ENCODE measurements at regions not wholly inside any gene's neighbourhood (a gene's known extent, or its start where the extent isn't known, plus 50 kb on each side); places are given as distances from the start of the nearest gene placed in this dataset.
"Not testable (repeated sequence)": the region's sequence is repeated elsewhere in the genome, so short reads cannot be mapped to it uniquely, and the experiment has no call there.

DNA sequence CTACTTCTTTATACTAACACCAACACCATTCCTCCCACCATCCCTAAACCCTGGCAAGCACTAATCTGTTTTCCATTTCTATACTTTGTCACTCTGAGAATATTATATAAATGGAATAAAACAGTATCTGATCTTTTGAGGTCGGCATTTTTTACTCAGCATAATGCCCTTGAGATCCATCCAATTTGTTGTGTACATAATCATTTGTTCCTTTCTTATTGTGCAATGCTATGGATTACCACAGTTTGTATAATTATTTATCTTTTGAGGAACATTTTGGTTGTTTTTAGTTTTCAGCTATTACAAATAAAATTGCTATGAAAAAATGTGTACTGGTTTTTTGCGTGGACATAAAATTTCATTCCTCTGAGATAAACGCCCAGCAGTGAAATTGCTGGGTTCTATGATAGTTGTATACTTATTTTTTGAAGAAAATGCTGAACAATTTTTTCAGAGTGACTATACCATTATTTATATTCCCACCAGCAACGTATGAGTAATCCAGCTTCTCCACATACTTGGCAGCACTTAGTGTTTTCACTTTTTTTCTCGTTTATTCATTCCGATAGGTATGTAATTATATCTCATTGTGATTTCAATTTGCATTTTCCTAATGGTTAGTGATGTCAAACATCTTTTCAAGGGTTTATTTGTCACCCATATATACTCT is 154.3 kb upstream of the DCAF8L1 start:
- no peaks in the 10 kb centered on the region for H3K36me3 ChIP-seq (ENCODE audit: control insufficient read depth, insufficient read depth, low read length)
- no peak overlapping the region for H3K4me3 ChIP-seq (ENCODE audit: extremely low read depth, insufficient read depth, low read length, poor library complexity, severe bottlenecking)
- H3K9me3 ChIP-seq (ENCODE audit: control insufficient read depth, low read length): no peaks in the 10 kb centered on the region
- WGBS, 2 experiments (ENCODE audit: insufficient coverage in 2 of 2): no CpG with 5 or more reads among the region's 6 CpGs
- H3K4me1 ChIP-seq (ENCODE audit: control insufficient read depth, insufficient read depth, low read length, poor library complexity, severe bottlenecking): no peaks in the 10 kb centered on the region
- no peak overlapping the region for H3K27ac ChIP-seq (ENCODE audit: low read depth, low read length, severe bottlenecking)

GRCh38 chrX:28133763-28134162 is 152.5 kb upstream of the DCAF8L1 start:
- no peak overlapping the region for H3K27ac ChIP-seq (ENCODE audit: low read depth, low read length, severe bottlenecking)
- WGBS, 2 experiments (ENCODE audit: insufficient coverage in 2 of 2): 100% methylated on average over 1 of the region's 4 CpGs; no CpG with 5 or more reads in 1 of the 2 experiments
- H3K4me1 ChIP-seq (ENCODE audit: control insufficient read depth, insufficient read depth, low read length, poor library complexity, severe bottlenecking): no peaks in the 10 kb centered on the region
- H3K36me3 ChIP-seq (ENCODE audit: control insufficient read depth, insufficient read depth, low read length): no peaks in the 10 kb centered on the region
- H3K4me3 ChIP-seq (ENCODE audit: extremely low read depth, insufficient read depth, low read length, poor library complexity, severe bottlenecking): no peak overlapping the region
- no peaks in the 10 kb centered on the region for H3K9me3 ChIP-seq (ENCODE audit: control insufficient read depth, low read length)

DNA sequence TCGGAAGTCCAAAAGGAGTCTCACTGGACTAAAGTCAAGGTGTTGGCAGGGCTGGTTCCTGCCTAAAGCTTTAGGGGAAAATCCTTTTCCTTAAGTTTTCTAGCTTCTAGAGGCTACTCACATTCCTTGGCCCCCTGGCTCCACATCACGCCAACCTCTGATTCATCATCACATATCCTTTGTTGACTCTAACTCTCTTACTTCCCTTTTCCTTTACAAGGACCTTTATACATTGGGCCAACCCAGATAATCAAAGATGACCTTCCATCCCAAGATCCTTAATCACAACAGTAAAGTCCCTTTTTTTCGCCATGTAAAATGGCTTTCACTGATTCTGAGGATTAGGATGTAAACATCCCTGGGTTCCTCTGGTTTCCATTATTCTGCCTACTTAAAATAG is 146.4 kb upstream of the DCAF8L1 start:
- H3K4me1 ChIP-seq (ENCODE audit: control insufficient read depth, insufficient read depth, low read length, poor library complexity, severe bottlenecking): no peaks in the 10 kb centered on the region
- no peaks in the 10 kb centered on the region for H3K36me3 ChIP-seq (ENCODE audit: control insufficient read depth, insufficient read depth, low read length)
- H3K9me3 ChIP-seq (ENCODE audit: control insufficient read depth, low read length): no peaks in the 10 kb centered on the region
- no peak overlapping the region for H3K4me3 ChIP-seq (ENCODE audit: extremely low read depth, insufficient read depth, low read length, poor library complexity, severe bottlenecking)
- WGBS, 2 experiments (ENCODE audit: insufficient coverage in 2 of 2): 83% methylated on average over 1 of the region's 3 CpGs; no CpG with 5 or more reads in 1 of the 2 experiments
- no peak overlapping the region for H3K27ac ChIP-seq (ENCODE audit: low read depth, low read length, severe bottlenecking)

- H3K9me3 ChIP-seq (ENCODE audit: control insufficient read depth, low read length): no peaks in the 10 kb centered on the region
- H3K27ac ChIP-seq (ENCODE audit: low read depth, low read length, severe bottlenecking): no peak overlapping the region
- no peaks in the 10 kb centered on the region for H3K36me3 ChIP-seq (ENCODE audit: control insufficient read depth, insufficient read depth, low read length)
- H3K4me3 ChIP-seq (ENCODE audit: extremely low read depth, insufficient read depth, low read length, poor library complexity, severe bottlenecking): no peak overlapping the region
- H3K4me1 ChIP-seq (ENCODE audit: control insufficient read depth, insufficient read depth, low read length, poor library complexity, severe bottlenecking): no peaks in the 10 kb centered on the region
Measured at GRCh38 chrX:28126886-28127285, 145.6 kb upstream of the DCAF8L1 start.

- H3K27ac ChIP-seq (ENCODE audit: low read depth, low read length, severe bottlenecking): no peak overlapping the region
- no peaks in the 10 kb centered on the region for H3K9me3 ChIP-seq (ENCODE audit: control insufficient read depth, low read length)
- H3K4me1 ChIP-seq (ENCODE audit: control insufficient read depth, insufficient read depth, low read length, poor library complexity, severe bottlenecking): no peaks in the 10 kb centered on the region
- no peak overlapping the region for H3K4me3 ChIP-seq (ENCODE audit: extremely low read depth, insufficient read depth, low read length, poor library complexity, severe bottlenecking)
- no CpG with 5 or more reads among the region's 2 CpGs for WGBS, 2 experiments (ENCODE audit: insufficient coverage in 2 of 2)
- no peaks in the 10 kb centered on the region for H3K36me3 ChIP-seq (ENCODE audit: control insufficient read depth, insufficient read depth, low read length)
Measured at GRCh38 chrX:28124416-28124815, 143.2 kb upstream of the DCAF8L1 start.

GRCh38 chrX:28120580-28121245 is 139.5 kb upstream of the DCAF8L1 start:
- not testable (repeated sequence) for H3K4me1 ChIP-seq (ENCODE audit: control insufficient read depth, insufficient read depth, low read length, poor library complexity, severe bottlenecking); H3K27ac ChIP-seq (ENCODE audit: low read depth, low read length, severe bottlenecking); H3K36me3 ChIP-seq (ENCODE audit: control insufficient read depth, insufficient read depth, low read length); H3K4me3 ChIP-seq (ENCODE audit: extremely low read depth, insufficient read depth, low read length, poor library complexity, severe bottlenecking); H3K9me3 ChIP-seq (ENCODE audit: control insufficient read depth, low read length)
- 73% methylated on average over 5 of the region's 8 CpGs; no CpG with 5 or more reads in 1 of the 2 experiments for WGBS, 2 experiments (ENCODE audit: insufficient coverage in 2 of 2)

DNA sequence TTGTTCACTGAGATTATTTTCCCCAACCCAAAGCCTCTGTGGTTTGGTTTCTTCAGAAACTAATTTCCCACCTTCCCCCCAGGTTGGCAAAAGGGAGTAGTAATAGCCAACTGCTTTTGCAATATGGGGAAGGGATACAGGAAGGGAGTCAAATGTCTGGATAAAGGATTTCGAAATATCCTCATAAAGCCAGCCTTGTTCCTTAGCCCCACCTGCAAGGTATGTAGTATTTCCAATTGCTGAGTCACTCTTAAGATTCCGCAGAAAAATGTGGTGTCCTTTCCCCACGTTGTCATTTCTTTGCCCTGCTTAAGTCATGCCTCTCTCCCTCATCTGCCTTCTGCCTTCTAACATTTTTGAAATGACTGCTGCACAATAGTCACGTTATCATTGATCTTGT is 138.8 kb upstream of the DCAF8L1 start:
- Histone ChIP-seq H3K9me3 (ENCODE audit: control insufficient read depth, low read length) (no peaks in the 10 kb centered on the region), H3K4me3 (ENCODE audit: extremely low read depth, insufficient read depth, low read length, poor library complexity, severe bottlenecking) (no peak overlapping the region), H3K36me3 (ENCODE audit: control insufficient read depth, insufficient read depth, low read length) (no peaks in the 10 kb centered on the region), H3K27ac (ENCODE audit: low read depth, low read length, severe bottlenecking) (no peak overlapping the region), H3K4me1 (ENCODE audit: control insufficient read depth, insufficient read depth, low read length, poor library complexity, severe bottlenecking) (no peaks in the 10 kb centered on the region)
- 60 to 90% methylated on average over 2 of the region's 4 CpGs for WGBS, 2 experiments (ENCODE audit: insufficient coverage in 2 of 2)

DNA sequence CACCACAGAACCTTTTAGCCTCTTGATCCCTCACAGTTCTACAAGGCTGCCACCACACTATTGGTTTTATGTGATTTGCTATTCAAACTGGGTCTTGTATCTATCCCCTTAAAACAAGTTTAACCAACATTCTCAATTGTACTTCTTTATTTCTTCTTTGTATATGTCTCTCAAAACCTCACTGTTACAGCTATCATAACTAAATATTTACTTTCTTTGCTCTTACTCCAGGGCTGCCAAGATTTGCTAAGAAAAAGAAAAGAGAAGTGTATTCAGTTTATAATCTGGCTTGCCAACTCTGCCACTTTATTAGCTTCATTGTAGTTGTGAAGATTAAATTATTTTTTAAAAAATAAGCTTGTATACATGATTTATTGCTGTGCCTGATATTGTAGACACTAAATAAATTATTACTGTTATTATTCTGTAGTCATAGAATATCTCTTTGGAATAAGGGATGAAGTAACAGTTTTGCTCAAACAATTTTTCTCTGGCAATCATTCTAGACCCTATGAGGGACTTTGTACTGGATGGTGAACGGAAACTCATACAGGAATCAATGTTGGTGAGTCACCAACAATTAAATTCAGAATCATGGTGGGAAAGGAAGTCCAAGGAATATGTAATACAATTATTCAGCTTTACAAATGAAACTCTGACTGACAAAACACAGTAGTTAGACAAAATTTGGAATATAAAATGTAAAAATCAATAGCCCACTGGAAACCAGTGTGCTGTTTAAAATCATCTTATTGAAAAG is 127.1 kb upstream of the DCAF8L1 start:
- H3K9me3 ChIP-seq (ENCODE audit: control insufficient read depth, low read length): no peaks in the 10 kb centered on the region
- H3K27ac ChIP-seq (ENCODE audit: low read depth, low read length, severe bottlenecking): no peak overlapping the region
- H3K4me1 ChIP-seq (ENCODE audit: control insufficient read depth, insufficient read depth, low read length, poor library complexity, severe bottlenecking): peaks cover 3% of the 10 kb centered on the region
- WGBS, 2 experiments (ENCODE audit: insufficient coverage in 2 of 2): no CpG with 5 or more reads among the region's 1 CpG
- no peaks in the 10 kb centered on the region for H3K36me3 ChIP-seq (ENCODE audit: control insufficient read depth, insufficient read depth, low read length)
- no peak overlapping the region for H3K4me3 ChIP-seq (ENCODE audit: extremely low read depth, insufficient read depth, low read length, poor library complexity, severe bottlenecking)

DNA sequence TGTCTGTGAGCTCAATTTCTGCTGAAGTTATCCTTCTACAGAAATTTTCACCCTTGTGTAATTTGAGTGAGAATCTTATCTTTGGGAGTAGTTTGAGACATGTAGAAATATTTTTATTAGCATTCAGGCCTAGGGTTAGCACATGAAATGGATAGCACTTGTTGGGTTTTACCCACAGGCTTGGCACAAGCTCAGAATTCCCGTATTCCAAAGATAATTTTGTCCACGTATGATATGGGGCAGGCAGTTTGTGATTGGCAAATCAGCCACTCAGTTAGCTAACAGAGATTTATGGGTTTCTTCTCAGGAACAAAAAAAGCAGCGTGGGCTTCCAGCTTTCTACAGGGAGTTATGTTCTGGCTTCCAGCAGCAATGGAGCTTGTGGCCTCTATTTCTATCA is 117.9 kb upstream of the DCAF8L1 start:
- H3K4me3 ChIP-seq (ENCODE audit: extremely low read depth, insufficient read depth, low read length, poor library complexity, severe bottlenecking): no peak overlapping the region
- H3K36me3 ChIP-seq (ENCODE audit: control insufficient read depth, insufficient read depth, low read length): no peaks in the 10 kb centered on the region
- no peaks in the 10 kb centered on the region for H3K4me1 ChIP-seq (ENCODE audit: control insufficient read depth, insufficient read depth, low read length, poor library complexity, severe bottlenecking)
- no peaks in the 10 kb centered on the region for H3K9me3 ChIP-seq (ENCODE audit: control insufficient read depth, low read length)
- 73% methylated on average over 2 of the region's 3 CpGs; no CpG with 5 or more reads in 1 of the 2 experiments for WGBS, 2 experiments (ENCODE audit: insufficient coverage in 2 of 2)
- H3K27ac ChIP-seq (ENCODE audit: low read depth, low read length, severe bottlenecking): no peak overlapping the region

- 89% methylated on average over 1 of the region's 2 CpGs; no CpG with 5 or more reads in 1 of the 2 experiments for WGBS, 2 experiments (ENCODE audit: insufficient coverage in 2 of 2)
- Histone ChIP-seq H3K9me3 (ENCODE audit: control insufficient read depth, low read length) (no peaks in the 10 kb centered on the region), H3K4me3 (ENCODE audit: extremely low read depth, insufficient read depth, low read length, poor library complexity, severe bottlenecking) (no peak overlapping the region), H3K27ac (ENCODE audit: low read depth, low read length, severe bottlenecking) (no peak overlapping the region), H3K4me1 (ENCODE audit: control insufficient read depth, insufficient read depth, low read length, poor library complexity, severe bottlenecking) (no peaks in the 10 kb centered on the region), H3K36me3 (ENCODE audit: control insufficient read depth, insufficient read depth, low read length) (no peaks in the 10 kb centered on the region)
Measured at GRCh38 chrX:28085653-28086052, 104.4 kb upstream of the DCAF8L1 start.

- H3K36me3 ChIP-seq (ENCODE audit: control insufficient read depth, insufficient read depth, low read length): no peaks in the 10 kb centered on the region
- no peaks in the 10 kb centered on the region for H3K9me3 ChIP-seq (ENCODE audit: control insufficient read depth, low read length)
- WGBS, 2 experiments (ENCODE audit: insufficient coverage in 2 of 2): no CpG with 5 or more reads among the region's 2 CpGs
- no peak overlapping the region for H3K4me3 ChIP-seq (ENCODE audit: extremely low read depth, insufficient read depth, low read length, poor library complexity, severe bottlenecking)
- H3K27ac ChIP-seq (ENCODE audit: low read depth, low read length, severe bottlenecking): no peak overlapping the region
- no peaks in the 10 kb centered on the region for H3K4me1 ChIP-seq (ENCODE audit: control insufficient read depth, insufficient read depth, low read length, poor library complexity, severe bottlenecking)
Measured at GRCh38 chrX:28058901-28059300, 77.7 kb upstream of the DCAF8L1 start.

All from mesodermal cell (in vitro differentiated cells).